ENCODE measurements at regions not wholly inside any gene's neighbourhood (a gene's known extent, or its start where the extent isn't known, plus 50 kb on each side); places are given as distances from the start of the nearest gene placed in this dataset.

DNA sequence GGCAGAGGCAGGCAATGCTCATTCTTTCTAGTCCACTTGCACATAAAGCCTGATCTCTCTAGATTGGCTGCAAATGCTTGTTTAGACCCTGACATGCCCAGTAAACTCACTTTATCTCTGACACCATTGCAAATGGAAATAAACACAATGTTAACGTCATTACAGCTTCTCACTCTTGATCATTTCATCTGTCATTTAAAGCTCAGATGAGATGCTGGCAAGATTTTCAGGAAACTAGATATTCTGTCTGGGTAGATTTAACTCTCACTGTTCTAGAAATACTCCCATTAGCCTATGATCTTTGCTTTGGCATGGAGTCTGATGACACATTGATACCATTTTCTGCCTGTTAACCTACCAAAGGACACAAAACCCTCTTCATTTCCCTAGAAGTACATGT lies 320.7 kb upstream of the HNRNPA3 start:
- TF ChIP-seq EZH2 (IDR thresholded peaks at IDR 0.05) = no peak
- TF ChIP-seq POLR2AphosphoS5 (IDR thresholded peaks at IDR 0.05; ENCODE audit: borderline replicate concordance, low read depth, low read length) = no peak
